Astrocyte (in vitro differentiated cells and primary cell): ENCODE measurements at regions not wholly inside any gene's neighbourhood (a gene's known extent, or its start where the extent isn't known, plus 50 kb on each side); places are given as distances from the start of the nearest gene placed in this dataset.

ENCODE experiments used
- CTCF ChIP-seq: IDR thresholded peaks from 2 replicates; pipeline ENCODE4 v1.5.1; 2011; ENCODE audit warnings: low read depth, mild to moderate bottlenecking, inconsistent platforms, low read length, moderate library complexity; ENCODE audit not compliant: insufficient read depth
- EZH2 ChIP-seq: IDR thresholded peaks from 2 replicates; pipeline ENCODE4 v1.6.1; 2012; ENCODE audit warnings: mild to moderate bottlenecking, low read length, inconsistent platforms; ENCODE audit not compliant: insufficient read depth

- TF ChIP-seq CTCF (no peak), EZH2 (no peak)
Measured at GRCh38 chr11:100555931-100556330, 131.2 kb upstream of the ARHGAP42 start.
